Adrenal gland (tissue), 9 donors: ENCODE measurements at regions not wholly inside any gene's neighbourhood (a gene's known extent, or its start where the extent isn't known, plus 50 kb on each side); places are given as distances from the start of the nearest gene placed in this dataset.

Source experiments
- DNase-seq, 7 donors: peaks; one replicate each; pipeline ENCODE4 v3.0.0-alpha.2; 2019 to 2020
- H3K27ac ChIP-seq, 5 donors: fragments of 200-600 bp; sonication (generic) in 4 of 5; 1 replicate in 3 of 5; 2 replicates in 2 of 5; pipeline versions ENCODE4 v1.5.1 to v1.8.0; 2016 to 2020; ENCODE audit warnings: mild to moderate bottlenecking in 1 of 5
- H3K27me3 ChIP-seq: fragments of 200-600 bp; 2 replicates; pipeline ENCODE4 v1.8.0; 2021
- H3K36me3 ChIP-seq, 2 donors: fragments of 200-600 bp; replicated peaks in 1 of 2; 1 replicate in 1 of 2; 2 replicates in 1 of 2; pipeline versions ENCODE4 v1.5.1 to v1.8.0; 2018 to 2022
- H3K4me1 ChIP-seq, 2 donors: fragments of 200-600 bp; replicated peaks in 1 of 2; 1 replicate in 1 of 2; 2 replicates in 1 of 2; pipeline versions ENCODE4 v1.5.1 to v1.8.0; 2018 to 2021
- H3K4me3 ChIP-seq, 4 donors: fragments of 200-600 bp; sonication (generic) in 3 of 4; one replicate each; pipeline ENCODE4 v1.5.1; 2016 to 2018
- H3K9me3 ChIP-seq, 3 donors: fragments of 200-600 bp; sonication (generic) in 1 of 3; replicated peaks in 1 of 3; 1 replicate in 2 of 3; 2 replicates in 1 of 3; pipeline versions ENCODE4 v1.5.1 to v1.8.0; 2016 to 2021
- POLR2A ChIP-seq, 2 donors: fragments of 450-650 bp; IDR thresholded peaks; one replicate each; pipeline ENCODE4 v1.6.1; 2017; ENCODE audit warnings: antibody characterized with exemption in 2 of 2, mild to moderate bottlenecking in 2 of 2, moderate library complexity in 1 of 2
- WGBS, 4 donors: extraction: QIAGEN DNeasy Blood & Tissue Kit in 2 of 4; methylation state at CpG; one replicate each; pipeline versions ENCODE4 v1.1.5 to v1.1.7; 2013 to 2017; 5-methylcytosine and 5-hydroxymethylcytosine counted together
- intact Hi-C, 2 donors: fragments of 100-400 bp; cut with DNase I; formaldehyde crosslinking; loops; one replicate each; pipeline versions ENCODE4 v1.14.1 to v1.15.0; 2022 to 2023
- TF ChIP-seq, protein P1 (sequence below), 6 experiments: fragments of 450-650 bp in 4 of 6; fragments of 200-600 bp in 2 of 6; sonication (generic) in 1 of 6; IDR thresholded peaks; 1 replicate in 5 of 6; 2 replicates in 1 of 6; pipeline versions ENCODE4 v1.5.1 to v1.8.0; 2016 to 2021; ENCODE audit warnings: antibody characterized with exemption in 6 of 6, mild to moderate bottlenecking in 2 of 6, moderate library complexity in 1 of 6
- donor health status: healthy with polysubstance abuse.
- donor health status: Bipolar disorder and iron deficiency.
- donor health status: DM: yes; HTN: yes; CAD: no.
- donor health status: DM: no; HTN: no; CAD: no.
- donor health status: DM: no; HTN: no; CAD: no.

DNA sequence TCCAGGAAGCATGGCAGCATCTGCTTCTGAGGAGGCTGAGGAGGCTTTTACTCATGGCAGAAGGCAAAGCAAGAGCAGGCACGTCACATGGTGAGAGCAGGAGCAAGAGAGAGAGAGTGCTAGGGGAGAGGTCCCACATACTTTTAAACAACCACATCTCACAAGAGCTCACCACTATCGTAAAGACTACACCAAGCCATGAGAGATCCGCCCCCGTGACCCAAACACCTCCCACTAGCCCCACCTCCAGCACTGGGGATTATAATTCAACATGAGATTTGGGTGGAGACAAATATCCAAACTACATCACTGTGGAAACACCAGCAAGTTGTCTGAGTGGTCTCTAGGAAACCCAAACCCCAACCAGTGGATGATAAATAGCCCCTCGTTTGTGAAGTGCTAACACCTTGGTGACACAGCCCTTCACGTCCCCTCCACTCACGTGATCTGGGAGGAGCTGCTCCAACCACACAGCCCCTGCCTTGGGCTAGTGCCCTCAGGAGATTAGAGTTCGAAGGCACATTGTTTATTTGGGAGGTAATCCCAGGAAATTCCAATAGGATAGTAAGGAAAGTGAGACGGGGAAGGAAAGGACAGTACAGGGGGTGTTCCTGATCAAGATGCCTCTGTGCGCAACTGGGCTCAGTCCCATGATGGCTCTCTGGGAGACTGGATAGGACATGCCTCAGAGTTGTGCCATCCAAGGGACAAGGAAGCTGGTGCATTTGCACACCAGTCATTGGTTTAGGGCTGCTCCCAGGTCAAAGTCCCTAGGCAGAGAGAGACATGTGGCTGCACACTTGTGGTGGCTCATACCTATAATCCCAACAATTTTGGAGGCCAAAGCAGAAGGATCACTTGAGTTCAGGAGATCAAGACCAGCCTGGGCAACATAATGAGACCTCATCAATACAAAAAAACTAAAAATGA is 80.6 kb upstream of the CTNNB1 start:
- Histone ChIP-seq H3K27ac (no peak overlapping the region), H3K4me3 (no peak overlapping the region), H3K4me1 (peaks cover 0 to 5% of the 10 kb centered on the region in 2 donors), H3K9me3 (no peaks in the 10 kb centered on the region), H3K27me3 (no peaks in the 10 kb centered on the region), H3K36me3 (no peaks in the 10 kb centered on the region)
- 80 to 85% (median 81%) methylated on average over 10 of the region's 10 CpGs for WGBS, 4 donors
- TF ChIP-seq, protein P1, sequence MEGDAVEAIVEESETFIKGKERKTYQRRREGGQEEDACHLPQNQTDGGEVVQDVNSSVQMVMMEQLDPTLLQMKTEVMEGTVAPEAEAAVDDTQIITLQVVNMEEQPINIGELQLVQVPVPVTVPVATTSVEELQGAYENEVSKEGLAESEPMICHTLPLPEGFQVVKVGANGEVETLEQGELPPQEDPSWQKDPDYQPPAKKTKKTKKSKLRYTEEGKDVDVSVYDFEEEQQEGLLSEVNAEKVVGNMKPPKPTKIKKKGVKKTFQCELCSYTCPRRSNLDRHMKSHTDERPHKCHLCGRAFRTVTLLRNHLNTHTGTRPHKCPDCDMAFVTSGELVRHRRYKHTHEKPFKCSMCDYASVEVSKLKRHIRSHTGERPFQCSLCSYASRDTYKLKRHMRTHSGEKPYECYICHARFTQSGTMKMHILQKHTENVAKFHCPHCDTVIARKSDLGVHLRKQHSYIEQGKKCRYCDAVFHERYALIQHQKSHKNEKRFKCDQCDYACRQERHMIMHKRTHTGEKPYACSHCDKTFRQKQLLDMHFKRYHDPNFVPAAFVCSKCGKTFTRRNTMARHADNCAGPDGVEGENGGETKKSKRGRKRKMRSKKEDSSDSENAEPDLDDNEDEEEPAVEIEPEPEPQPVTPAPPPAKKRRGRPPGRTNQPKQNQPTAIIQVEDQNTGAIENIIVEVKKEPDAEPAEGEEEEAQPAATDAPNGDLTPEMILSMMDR (IDR thresholded peaks at IDR 0.05), result no peak
- no peak for TF ChIP-seq POLR2A (IDR thresholded peaks at IDR 0.05)
- DNase-seq, result no peak
- intact Hi-C loops, result no loop called here

DNA sequence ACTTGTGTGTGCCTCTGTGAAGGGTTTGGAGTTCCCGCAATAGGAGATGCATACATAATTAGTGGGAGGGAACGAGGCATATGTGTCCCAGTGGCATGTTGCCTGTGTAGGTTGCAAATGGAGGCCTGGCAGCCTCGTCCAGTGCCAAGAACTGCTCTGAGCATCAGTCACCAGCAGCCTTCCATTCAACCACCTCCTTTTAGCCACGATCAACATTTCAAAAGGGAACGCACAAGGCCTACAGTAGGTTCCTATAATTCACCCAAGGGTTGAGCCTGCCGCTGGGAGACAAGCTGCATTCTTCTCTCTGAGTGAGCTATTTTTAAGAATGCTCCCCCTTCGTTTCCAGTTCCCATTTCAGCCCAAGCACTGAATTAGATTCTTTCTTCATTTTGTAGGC is 78.8 kb upstream of the CTNNB1 start:
- H3K9me3 ChIP-seq, result no peaks in the 10 kb centered on the region
- WGBS, 4 donors, result 74 to 81% (median 76%) methylated on average over 7 of the region's 7 CpGs
- H3K27ac ChIP-seq, result no peak overlapping the region
- H3K4me1 ChIP-seq, result peaks cover 0 to 5% of the 10 kb centered on the region in 2 donors
- H3K4me3 ChIP-seq, result no peak overlapping the region
- no peaks in the 10 kb centered on the region for H3K36me3 ChIP-seq
- DNase-seq, result peak in 1 of 7 donors; percentile 2
- no peak for TF ChIP-seq POLR2A (IDR thresholded peaks at IDR 0.05)
- TF ChIP-seq, protein P1 (IDR thresholded peaks at IDR 0.05), result no peak
- intact Hi-C loops, result no loop called here
- H3K27me3 ChIP-seq, result no peaks in the 10 kb centered on the region

DNA sequence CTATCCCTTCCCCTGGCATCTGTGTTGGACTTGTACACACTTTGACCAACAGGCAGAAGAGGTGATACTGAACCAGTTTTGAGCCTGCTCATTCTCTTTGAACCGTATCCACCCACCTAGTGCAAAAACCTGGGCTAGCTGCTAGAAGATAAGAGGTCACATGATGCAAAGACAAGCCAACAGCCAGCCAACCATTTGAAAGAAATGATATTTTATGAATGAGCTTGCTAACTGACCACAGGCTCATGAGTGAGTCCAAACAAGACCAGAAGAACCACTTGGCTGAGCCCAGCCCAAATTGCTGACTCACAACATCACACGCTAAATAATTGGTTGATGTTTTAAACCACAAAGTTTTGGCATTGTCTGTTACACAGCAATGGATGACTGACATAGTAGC is 74.0 kb upstream of the CTNNB1 start:
- no peak overlapping the region for H3K27ac ChIP-seq
- no peaks in the 10 kb centered on the region for H3K36me3 ChIP-seq
- WGBS, 4 donors, result 89 to 92% (median 90%) methylated on average over 2 of the region's 2 CpGs
- H3K9me3 ChIP-seq, result no peaks in the 10 kb centered on the region
- H3K4me3 ChIP-seq, result no peak overlapping the region
- no peak for DNase-seq
- no peaks in the 10 kb centered on the region for H3K27me3 ChIP-seq
- H3K4me1 ChIP-seq, result no peaks in the 10 kb centered on the region
- intact Hi-C loops, result no loop called here
- no peak for TF ChIP-seq POLR2A (IDR thresholded peaks at IDR 0.05)
- TF ChIP-seq, protein P1 (IDR thresholded peaks at IDR 0.05), result no peak

DNA sequence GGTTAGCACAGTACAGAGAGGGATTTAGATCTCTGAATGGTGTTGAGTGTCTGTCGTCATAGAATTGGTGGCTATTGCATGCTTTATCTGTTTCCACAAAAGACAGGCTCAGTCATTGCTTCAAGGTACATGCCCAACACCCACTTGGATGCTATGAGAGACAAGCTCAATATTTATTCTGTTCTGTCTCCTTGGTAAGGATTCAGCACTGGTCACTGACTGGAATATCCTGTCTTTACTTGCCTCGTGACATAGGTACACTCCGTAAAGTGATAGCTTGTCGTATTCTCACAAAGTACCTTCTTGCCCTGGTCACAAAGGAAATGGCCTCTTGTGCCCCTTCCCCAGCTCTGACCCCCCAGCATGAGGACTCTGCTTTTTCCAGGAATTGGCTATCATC is 72.8 kb upstream of the CTNNB1 start:
- Histone ChIP-seq H3K4me1 (no peaks in the 10 kb centered on the region), H3K27me3 (no peaks in the 10 kb centered on the region), H3K27ac (no peak overlapping the region), H3K36me3 (no peaks in the 10 kb centered on the region), H3K4me3 (no peak overlapping the region), H3K9me3 (no peaks in the 10 kb centered on the region)
- intact Hi-C loops, result no loop called here
- TF ChIP-seq, protein P1 (IDR thresholded peaks at IDR 0.05), result no peak
- no peak for TF ChIP-seq POLR2A (IDR thresholded peaks at IDR 0.05)
- WGBS, 4 donors, result 91 to 95% (median 93%) methylated on average over 4 of the region's 4 CpGs
- no peak for DNase-seq
